Posterior cingulate gyrus (tissue), 11 donors: ENCODE measurements at regions not wholly inside any gene's neighbourhood (a gene's known extent, or its start where the extent isn't known, plus 50 kb on each side); places are given as distances from the start of the nearest gene placed in this dataset.
"Not testable (repeated sequence)": the region's sequence is repeated elsewhere in the genome, so short reads cannot be mapped to it uniquely, and the experiment has no call there.

Source experiments
- DNase-seq, 10 donors: peaks; one replicate each; pipeline versions ENCODE4 v3.0.0 to v3.0.0-alpha.2; 2020 to 2021; ENCODE audit warnings: mixed read lengths in 3 of 10
- intact Hi-C: fragments of 100-400 bp; cut with DNase I; formaldehyde crosslinking; loops from one replicate; pipeline ENCODE4 v1.15.1; 2023

- intact Hi-C loops = no loop called here
- no peak for DNase-seq
These were observed 918.4 kb upstream of the SOX9 start for GRCh38 chr17:71202449-71202848.

- no peak for DNase-seq
- intact Hi-C loops = no loop called here
These were observed 916.9 kb upstream of the SOX9 start for GRCh38 chr17:71203953-71204352.

- DNase-seq, intact Hi-C loops: not testable (repeated sequence)
These were observed 914.9 kb upstream of the SOX9 start for GRCh38 chr17:71205951-71206350.

GRCh38 chr17:71208111-71208704 lies 912.6 kb upstream of the SOX9 start:
- intact Hi-C loops = no loop called here
- no peak for DNase-seq

GRCh38 chr17:71213936-71214335 lies 906.9 kb upstream of the SOX9 start:
- intact Hi-C loops = no loop called here
- no peak for DNase-seq

- intact Hi-C loops = no loop called here
- no peak for DNase-seq
These were observed 903.1 kb upstream of the SOX9 start for GRCh38 chr17:71217769-71218168.

- intact Hi-C loops = no loop called here
- DNase-seq = no peak
These were observed 895.8 kb upstream of the SOX9 start for GRCh38 chr17:71224824-71225575.

- intact Hi-C loops = no loop called here
- no peak for DNase-seq
These were observed 893.0 kb upstream of the SOX9 start for GRCh38 chr17:71227841-71228240.

GRCh38 chr17:71229070-71229469 lies 891.8 kb upstream of the SOX9 start:
- no peak for DNase-seq
- intact Hi-C loops = no loop called here

- intact Hi-C loops = no loop called here
- DNase-seq = no peak
These were observed 887.8 kb upstream of the SOX9 start for GRCh38 chr17:71232801-71233559.

GRCh38 chr17:71234349-71234748 lies 886.5 kb upstream of the SOX9 start:
- no peak for DNase-seq
- intact Hi-C loops = no loop called here

GRCh38 chr17:71237903-71238538 lies 882.8 kb upstream of the SOX9 start:
- DNase-seq = no peak
- intact Hi-C loops = loop anchor here (5.0 kb wide), 2 partner anchors 224 to 879 kb away; no protein-coding TSS in a partner anchor

- intact Hi-C loops = no loop called here
- no peak for DNase-seq
These were observed 873.3 kb upstream of the SOX9 start for GRCh38 chr17:71247441-71248015.

- DNase-seq = no peak
- intact Hi-C loops = loop anchor here (10.0 kb wide), 1 partner anchor 1284 kb away; no protein-coding TSS in a partner anchor
These were observed 869.5 kb upstream of the SOX9 start for GRCh38 chr17:71251276-71251675.

GRCh38 chr17:71251951-71252350 lies 868.9 kb upstream of the SOX9 start:
- no peak for DNase-seq
- intact Hi-C loops = loop anchor here (10.0 kb wide), 1 partner anchor 1283 kb away; no protein-coding TSS in a partner anchor

- DNase-seq = no peak
- intact Hi-C loops = loop anchor here (10.0 kb wide), 1 partner anchor 1282 kb away; no protein-coding TSS in a partner anchor
These were observed 868.4 kb upstream of the SOX9 start for GRCh38 chr17:71252436-71252835.

- no peak for DNase-seq
- intact Hi-C loops = loop anchor here (10.0 kb wide), 1 partner anchor 1278 kb away; no protein-coding TSS in a partner anchor
These were observed 863.7 kb upstream of the SOX9 start for GRCh38 chr17:71257096-71257495.

GRCh38 chr17:71260366-71260940 lies 860.4 kb upstream of the SOX9 start:
- intact Hi-C loops = no loop called here
- DNase-seq = no peak

GRCh38 chr17:71262586-71262985 lies 858.2 kb upstream of the SOX9 start:
- intact Hi-C loops = no loop called here
- DNase-seq = no peak

- DNase-seq = no peak
- intact Hi-C loops = no loop called here
These were observed 853.2 kb upstream of the SOX9 start for GRCh38 chr17:71267668-71268067.
